HK-2 (cell line): ENCODE measurements at regions not wholly inside any gene's neighbourhood (a gene's known extent, or its start where the extent isn't known, plus 50 kb on each side); places are given as distances from the start of the nearest gene placed in this dataset.
"Not testable (repeated sequence)": the region's sequence is repeated elsewhere in the genome, so short reads cannot be mapped to it uniquely, and the experiment has no call there.

Source experiments
- DNase-seq: peaks from one replicate; pipeline ENCODE4 v3.0.0-alpha.2; 2018; ENCODE audit not compliant: unreplicated experiment

DNA sequence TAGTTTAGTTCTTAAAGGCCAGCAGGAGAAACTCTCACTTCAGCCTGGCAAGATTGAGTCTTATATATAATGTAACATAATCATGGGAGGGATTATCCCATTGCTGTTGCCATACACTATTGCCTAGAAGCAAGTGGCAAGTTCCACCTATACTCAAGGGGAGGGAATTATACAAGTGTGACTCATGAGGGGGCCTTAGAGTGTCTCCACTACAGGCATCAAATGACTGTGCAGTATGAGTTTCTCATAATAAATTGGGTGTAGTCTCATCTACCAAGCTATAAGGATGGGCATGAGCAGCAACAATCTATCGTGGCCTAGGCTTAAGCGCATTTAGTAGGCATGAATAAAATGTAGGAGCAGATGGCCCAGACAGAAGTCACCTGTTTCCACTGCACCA, 89.1 kb upstream of the C1GALT1C1 start:
- no peak for DNase-seq

DNA sequence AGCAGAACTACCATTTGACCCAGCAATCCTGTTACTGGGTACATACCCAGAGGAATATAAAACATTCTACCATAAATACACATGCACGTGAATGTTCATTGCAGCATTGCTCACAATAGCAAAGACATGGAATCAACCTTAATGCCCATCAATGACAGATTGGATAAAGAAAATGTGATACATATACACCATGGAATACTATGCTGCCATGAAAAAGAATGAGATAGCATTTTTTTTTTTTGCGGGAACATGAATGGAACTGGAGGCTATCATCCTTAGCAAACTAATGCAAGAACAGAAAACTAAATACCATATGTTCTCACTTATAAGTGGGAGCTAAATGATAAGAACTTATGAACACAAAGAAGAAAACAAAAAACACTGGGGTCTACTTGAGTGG, 72.5 kb upstream of the C1GALT1C1 start:
- DNase-seq, result not testable (repeated sequence)

GRCh38 chrX:120697053-120697452, 67.2 kb upstream of the C1GALT1C1 start:
- no peak for DNase-seq

DNA sequence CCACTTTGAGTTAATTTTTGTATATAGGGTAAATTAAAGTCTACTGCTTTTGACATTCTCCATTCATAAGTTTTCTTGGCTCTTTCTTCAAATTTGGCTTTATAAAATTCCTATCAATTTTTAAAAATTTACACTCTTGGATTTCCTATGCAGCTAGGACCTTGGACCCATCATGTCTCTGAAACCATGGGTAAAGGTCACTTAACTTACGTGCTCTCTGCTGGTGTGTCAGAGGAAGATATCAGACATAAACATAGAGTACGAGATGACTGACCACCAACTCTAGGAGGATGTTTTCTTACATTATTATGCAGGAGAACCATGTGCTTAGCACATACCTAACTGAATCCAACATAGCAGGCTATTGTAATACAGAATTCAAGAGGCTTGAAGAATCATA, 62.5 kb upstream of the C1GALT1C1 start:
- no peak for DNase-seq

DNA sequence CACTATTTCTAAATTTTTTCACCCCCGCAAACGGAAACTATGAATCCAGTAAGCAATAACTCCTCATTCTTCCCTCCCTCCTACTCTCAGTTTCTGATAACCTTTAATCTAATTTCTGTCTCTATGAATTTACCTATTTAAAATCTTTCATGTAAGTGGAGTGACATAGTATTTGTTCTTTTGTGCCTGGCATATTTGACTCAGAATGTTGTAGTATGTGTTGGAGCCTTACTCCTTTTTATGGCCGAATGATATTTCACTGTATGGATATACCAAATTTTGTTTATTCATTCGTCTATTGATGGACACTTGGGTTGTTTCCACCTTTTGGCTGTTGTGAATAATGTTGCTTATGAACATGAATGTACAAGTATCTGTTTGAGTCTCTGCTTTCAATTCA, 61.1 kb upstream of the C1GALT1C1 start:
- no peak for DNase-seq

- DNase-seq, result no peak
These were observed 60.5 kb upstream of the C1GALT1C1 start for GRCh38 chrX:120690344-120690743.

DNA sequence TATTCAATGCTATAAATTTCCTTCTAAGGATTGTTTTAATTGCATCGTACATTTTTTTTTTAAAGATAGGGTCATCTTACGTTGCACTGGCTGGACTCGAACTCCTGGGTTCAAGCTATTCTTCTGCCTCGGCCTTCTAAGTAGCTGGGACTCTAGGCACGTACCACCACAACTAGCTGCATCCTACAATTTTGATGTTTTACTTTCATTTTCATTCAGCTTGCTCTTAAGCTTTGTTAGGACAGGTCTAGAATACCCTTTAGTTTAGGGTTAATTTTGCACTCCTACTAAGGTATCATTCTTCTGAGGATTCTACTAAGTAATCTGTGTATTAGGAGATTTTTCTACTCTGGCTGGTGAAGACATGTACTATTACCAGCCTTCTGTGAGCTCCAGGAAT, 50.2 kb upstream of the C1GALT1C1 start:
- DNase-seq, result no peak
